ENCODE measurements at regions not wholly inside any gene's neighbourhood (a gene's known extent, or its start where the extent isn't known, plus 50 kb on each side); places are given as distances from the start of the nearest gene placed in this dataset.
"Not testable (repeated sequence)": the region's sequence is repeated elsewhere in the genome, so short reads cannot be mapped to it uniquely, and the experiment has no call there.

DNA sequence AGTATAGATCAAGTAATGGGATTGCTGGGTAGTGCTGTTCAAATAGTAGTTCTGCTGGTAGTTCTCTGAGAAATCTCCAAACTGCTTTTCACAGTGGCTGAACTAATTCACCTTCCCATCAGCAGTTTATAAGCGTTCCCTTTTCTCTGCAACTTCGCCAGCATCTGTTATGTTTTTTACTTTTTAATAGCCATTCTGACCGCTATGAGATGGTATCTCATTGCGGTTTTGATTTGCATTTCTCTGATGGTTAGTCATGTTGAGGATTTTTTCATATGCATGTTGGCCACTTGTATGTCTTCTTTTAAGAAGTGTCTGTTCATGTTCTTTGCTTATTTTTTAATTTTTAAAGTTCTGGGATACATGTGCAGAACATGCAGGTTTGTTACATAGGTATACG lies 279.2 kb upstream of the NREP start:
- Histone ChIP-seq H3K4me3 (ENCODE audit: control insufficient read depth in 1 of 7, extremely low read depth in 1 of 7, insufficient read depth in 4 of 7, low read depth in 2 of 7, low read length in 6 of 7) (no peak overlapping the region), H3K36me3 (ENCODE audit: control insufficient read depth in 4 of 4, insufficient read depth in 4 of 4, low read length in 3 of 4) (no peaks in the 10 kb centered on the region), H3K4me1 (ENCODE audit: control extremely low read depth in 1 of 4, control insufficient read depth in 4 of 4, insufficient read depth in 4 of 4, low read length in 3 of 4) (no peaks in the 10 kb centered on the region), H3K27me3 (replicated peaks in 2 of 5; ENCODE audit: control insufficient read depth in 4 of 5, insufficient read depth in 5 of 5, low read length in 4 of 5) (no peaks in the 10 kb centered on the region), H3K27ac (ENCODE audit: insufficient read depth in 1 of 2, low read depth in 1 of 2, low read length in 2 of 2, poor library complexity in 1 of 2, severe bottlenecking in 2 of 2) (no peak overlapping the region), H3K9me3 (ENCODE audit: control extremely low read depth in 1 of 5, control insufficient read depth in 4 of 5, insufficient read depth in 2 of 5, low read depth in 1 of 5, low read length in 4 of 5) (peaks cover 0 to 2% (median 0%) of the 10 kb centered on the region in 5 experiments)
- POLR2A ChIA-PET: no interaction called here
- CTCF ChIA-PET: no interaction called here
- WGBS (ENCODE audit: insufficient coverage): 100% methylated on average over 1 of the region's 5 CpGs
- DNase-seq: no peak

DNA sequence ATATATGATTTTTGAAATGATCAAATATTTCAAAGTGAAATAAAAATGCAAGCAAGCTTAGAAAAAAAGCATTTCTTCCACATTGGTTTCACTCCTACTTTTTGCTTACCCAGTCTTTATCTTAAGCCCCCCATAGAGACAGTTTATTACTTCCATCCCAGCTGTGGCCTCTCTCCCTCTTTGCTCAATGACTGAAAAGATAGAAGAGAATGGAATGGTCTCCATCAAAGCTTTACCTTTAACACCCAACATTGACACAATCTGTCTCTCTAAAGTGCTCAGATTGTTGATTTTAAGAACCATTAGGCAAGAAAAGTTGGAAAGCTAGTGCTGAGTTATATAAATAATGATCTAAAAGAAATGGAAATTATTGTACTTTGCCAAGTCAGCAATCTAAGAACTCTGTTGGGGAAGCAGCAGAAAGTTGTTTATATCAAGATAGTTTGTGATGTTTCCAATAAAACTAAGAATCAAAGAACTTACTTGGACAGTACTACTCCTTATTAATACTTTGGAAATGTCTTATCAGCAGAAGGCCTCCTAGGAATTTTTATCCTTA lies 277.5 kb upstream of the NREP start:
- H3K4me1 ChIP-seq (ENCODE audit: control extremely low read depth in 1 of 4, control insufficient read depth in 4 of 4, insufficient read depth in 4 of 4, low read length in 3 of 4): no peaks in the 10 kb centered on the region
- no peak for DNase-seq
- no peak overlapping the region for H3K27ac ChIP-seq (ENCODE audit: insufficient read depth in 1 of 2, low read depth in 1 of 2, low read length in 2 of 2, poor library complexity in 1 of 2, severe bottlenecking in 2 of 2)
- CTCF ChIA-PET: no interaction called here
- POLR2A ChIA-PET: no interaction called here
- H3K36me3 ChIP-seq (ENCODE audit: control insufficient read depth in 4 of 4, insufficient read depth in 4 of 4, low read length in 3 of 4): no peaks in the 10 kb centered on the region
- no peak overlapping the region for H3K4me3 ChIP-seq (ENCODE audit: control insufficient read depth in 1 of 7, extremely low read depth in 1 of 7, insufficient read depth in 4 of 7, low read depth in 2 of 7, low read length in 6 of 7)
- no peaks in the 10 kb centered on the region for H3K27me3 ChIP-seq (replicated peaks in 2 of 5; ENCODE audit: control insufficient read depth in 4 of 5, insufficient read depth in 5 of 5, low read length in 4 of 5)
- H3K9me3 ChIP-seq (ENCODE audit: control extremely low read depth in 1 of 5, control insufficient read depth in 4 of 5, insufficient read depth in 2 of 5, low read depth in 1 of 5, low read length in 4 of 5): peaks cover 0 to 2% (median 0%) of the 10 kb centered on the region in 5 experiments

DNA sequence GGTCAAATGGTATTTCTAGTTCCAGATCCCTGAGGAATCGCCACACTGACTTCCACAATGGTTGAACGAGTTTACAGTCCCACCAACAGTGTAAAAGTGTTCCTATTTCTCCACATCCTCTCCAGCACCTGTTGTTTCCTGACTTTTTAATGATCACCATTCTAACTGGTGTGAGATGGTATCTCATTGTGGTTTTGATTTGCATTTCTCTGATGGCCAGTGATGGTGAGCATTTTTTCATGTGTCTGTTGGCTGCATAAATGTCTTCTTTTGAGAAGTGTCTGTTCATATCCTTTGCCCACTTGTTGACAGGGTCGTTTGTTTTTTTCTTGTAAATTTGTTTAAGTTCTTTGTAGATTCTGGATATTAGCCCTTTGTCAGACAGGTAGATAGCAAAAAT lies 269.9 kb upstream of the NREP start:
- H3K27me3 ChIP-seq (replicated peaks in 2 of 5; ENCODE audit: control insufficient read depth in 4 of 5, insufficient read depth in 5 of 5, low read length in 4 of 5); H3K27ac ChIP-seq (ENCODE audit: insufficient read depth in 1 of 2, low read depth in 1 of 2, low read length in 2 of 2, poor library complexity in 1 of 2, severe bottlenecking in 2 of 2); H3K36me3 ChIP-seq (ENCODE audit: control insufficient read depth in 4 of 4, insufficient read depth in 4 of 4, low read length in 3 of 4); DNase-seq; CTCF ChIA-PET; H3K4me3 ChIP-seq (ENCODE audit: control insufficient read depth in 1 of 7, extremely low read depth in 1 of 7, insufficient read depth in 4 of 7, low read depth in 2 of 7, low read length in 6 of 7); H3K9me3 ChIP-seq (ENCODE audit: control extremely low read depth in 1 of 5, control insufficient read depth in 4 of 5, insufficient read depth in 2 of 5, low read depth in 1 of 5, low read length in 4 of 5); H3K4me1 ChIP-seq (ENCODE audit: control extremely low read depth in 1 of 4, control insufficient read depth in 4 of 4, insufficient read depth in 4 of 4, low read length in 3 of 4); POLR2A ChIA-PET: not testable (repeated sequence)
- WGBS (ENCODE audit: insufficient coverage): no CpG with 5 or more reads among the region's 3 CpGs

DNA sequence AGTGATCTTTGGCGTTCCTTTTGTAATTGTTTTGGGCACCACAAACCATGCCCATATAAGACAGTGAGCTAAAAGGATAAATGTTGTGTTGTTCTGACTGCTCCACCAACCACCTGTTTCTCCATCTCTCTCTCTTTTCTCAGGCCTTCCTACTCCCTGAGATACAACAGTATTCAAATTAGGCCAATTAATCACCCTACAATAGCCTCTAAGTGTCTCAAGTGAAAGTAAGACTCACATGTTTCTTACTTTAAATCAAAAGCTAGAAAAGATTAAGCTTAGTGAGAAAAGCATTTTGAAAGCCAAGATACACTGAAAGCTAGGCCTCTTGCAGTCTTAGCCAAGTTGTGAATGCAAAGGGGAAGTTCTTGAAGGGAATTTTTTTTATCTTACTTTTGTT lies 268.8 kb upstream of the NREP start:
- POLR2A ChIA-PET: no interaction called here

DNA sequence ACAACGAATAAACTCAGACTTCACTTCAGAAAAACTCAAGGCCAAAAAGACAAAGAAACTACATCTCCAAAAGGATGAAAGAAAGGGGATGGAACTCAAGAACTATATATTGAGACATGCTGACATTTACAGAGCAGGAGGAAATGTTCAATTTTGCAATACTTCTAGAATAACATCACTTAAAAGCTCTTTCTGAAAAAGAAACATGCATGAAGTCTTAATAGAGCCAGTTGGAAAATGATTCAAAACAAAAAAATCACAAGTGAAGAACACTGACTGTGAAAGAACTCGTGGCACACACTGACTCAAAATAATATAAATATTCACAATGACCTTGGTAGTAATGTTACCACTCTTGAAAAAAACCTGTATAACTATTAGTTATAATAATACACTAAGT lies 267.8 kb upstream of the NREP start:
- no peak for DNase-seq
- Histone ChIP-seq H3K4me1 (ENCODE audit: control extremely low read depth in 1 of 4, control insufficient read depth in 4 of 4, insufficient read depth in 4 of 4, low read length in 3 of 4) (no peaks in the 10 kb centered on the region), H3K27me3 (replicated peaks in 2 of 5; ENCODE audit: control insufficient read depth in 4 of 5, insufficient read depth in 5 of 5, low read length in 4 of 5) (no peaks in the 10 kb centered on the region), H3K4me3 (ENCODE audit: control insufficient read depth in 1 of 7, extremely low read depth in 1 of 7, insufficient read depth in 4 of 7, low read depth in 2 of 7, low read length in 6 of 7) (no peak overlapping the region), H3K36me3 (ENCODE audit: control insufficient read depth in 4 of 4, insufficient read depth in 4 of 4, low read length in 3 of 4) (no peaks in the 10 kb centered on the region), H3K9me3 (ENCODE audit: control extremely low read depth in 1 of 5, control insufficient read depth in 4 of 5, insufficient read depth in 2 of 5, low read depth in 1 of 5, low read length in 4 of 5) (peaks cover 0 to 4% (median 0%) of the 10 kb centered on the region in 5 experiments), H3K27ac (ENCODE audit: insufficient read depth in 1 of 2, low read depth in 1 of 2, low read length in 2 of 2, poor library complexity in 1 of 2, severe bottlenecking in 2 of 2) (no peak overlapping the region)
- WGBS (ENCODE audit: insufficient coverage): no CpG with 5 or more reads among the region's 2 CpGs
- CTCF ChIA-PET: no interaction called here
- POLR2A ChIA-PET: no interaction called here

More for the DNA sequence above, 268.8 kb upstream of the NREP start:
- Histone ChIP-seq H3K36me3 (ENCODE audit: control insufficient read depth in 4 of 4, insufficient read depth in 4 of 4, low read length in 3 of 4) (no peaks in the 10 kb centered on the region), H3K9me3 (ENCODE audit: control extremely low read depth in 1 of 5, control insufficient read depth in 4 of 5, insufficient read depth in 2 of 5, low read depth in 1 of 5, low read length in 4 of 5) (peaks cover 0 to 4% (median 0%) of the 10 kb centered on the region in 5 experiments), H3K4me1 (ENCODE audit: control extremely low read depth in 1 of 4, control insufficient read depth in 4 of 4, insufficient read depth in 4 of 4, low read length in 3 of 4) (no peaks in the 10 kb centered on the region), H3K4me3 (ENCODE audit: control insufficient read depth in 1 of 7, extremely low read depth in 1 of 7, insufficient read depth in 4 of 7, low read depth in 2 of 7, low read length in 6 of 7) (no peak overlapping the region), H3K27me3 (replicated peaks in 2 of 5; ENCODE audit: control insufficient read depth in 4 of 5, insufficient read depth in 5 of 5, low read length in 4 of 5) (no peaks in the 10 kb centered on the region), H3K27ac (ENCODE audit: insufficient read depth in 1 of 2, low read depth in 1 of 2, low read length in 2 of 2, poor library complexity in 1 of 2, severe bottlenecking in 2 of 2) (no peak overlapping the region)
- CTCF ChIA-PET: no interaction called here
- no peak for DNase-seq
- WGBS (ENCODE audit: insufficient coverage): no CpG with 5 or more reads among the region's 1 CpG

DNA sequence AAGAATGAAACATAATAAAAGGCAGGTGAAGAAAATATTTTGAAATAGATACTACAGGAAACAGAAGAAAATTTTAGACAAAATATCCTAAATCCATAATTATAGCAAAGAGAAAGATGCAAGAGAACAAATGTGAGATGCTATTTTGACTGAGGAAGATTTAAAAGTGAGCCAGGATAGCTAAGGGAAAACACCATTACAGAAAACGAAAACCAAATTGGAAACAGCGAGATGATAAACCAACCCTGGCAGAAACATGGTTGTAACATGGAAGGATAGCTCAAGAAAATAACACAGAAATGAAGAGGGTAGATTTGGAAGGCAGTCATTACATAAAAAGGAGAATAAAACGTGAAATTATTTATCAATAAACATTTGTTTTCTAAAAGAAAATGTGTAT lies 267.2 kb upstream of the NREP start:
- DNase-seq: no peak
- 100% methylated on average over 1 of the region's 3 CpGs for WGBS (ENCODE audit: insufficient coverage)
- Histone ChIP-seq H3K36me3 (ENCODE audit: control insufficient read depth in 4 of 4, insufficient read depth in 4 of 4, low read length in 3 of 4) (no peaks in the 10 kb centered on the region), H3K27me3 (replicated peaks in 2 of 5; ENCODE audit: control insufficient read depth in 4 of 5, insufficient read depth in 5 of 5, low read length in 4 of 5) (no peaks in the 10 kb centered on the region), H3K9me3 (ENCODE audit: control extremely low read depth in 1 of 5, control insufficient read depth in 4 of 5, insufficient read depth in 2 of 5, low read depth in 1 of 5, low read length in 4 of 5) (peaks cover 0 to 4% (median 0%) of the 10 kb centered on the region in 5 experiments), H3K27ac (ENCODE audit: insufficient read depth in 1 of 2, low read depth in 1 of 2, low read length in 2 of 2, poor library complexity in 1 of 2, severe bottlenecking in 2 of 2) (no peak overlapping the region), H3K4me1 (ENCODE audit: control extremely low read depth in 1 of 4, control insufficient read depth in 4 of 4, insufficient read depth in 4 of 4, low read length in 3 of 4) (no peaks in the 10 kb centered on the region), H3K4me3 (ENCODE audit: control insufficient read depth in 1 of 7, extremely low read depth in 1 of 7, insufficient read depth in 4 of 7, low read depth in 2 of 7, low read length in 6 of 7) (no peak overlapping the region)
- ChIA-PET POLR2A (no interaction called here), CTCF (no interaction called here)

DNA sequence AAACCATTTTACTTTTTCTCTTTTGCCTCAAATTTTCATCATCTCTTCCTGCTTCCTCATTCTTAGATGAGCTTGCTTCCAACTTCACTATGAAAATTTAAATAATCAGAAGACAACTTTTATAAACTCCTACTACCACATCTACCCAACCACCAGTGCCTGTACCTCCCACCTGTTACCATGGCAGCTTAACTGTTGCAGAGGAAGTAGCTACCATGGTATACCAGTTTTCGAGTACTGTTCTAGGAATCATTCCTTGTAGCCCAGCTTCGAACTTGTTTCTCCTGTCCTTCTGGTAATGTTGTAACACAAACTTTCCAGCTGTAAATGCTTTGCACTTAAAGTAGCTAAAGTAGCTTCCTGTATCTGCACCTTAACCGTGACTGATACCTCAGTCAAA lies 266.8 kb upstream of the NREP start:
- WGBS (ENCODE audit: insufficient coverage): 83% methylated on average over 2 of the region's 3 CpGs
- no peak overlapping the region for H3K4me3 ChIP-seq (ENCODE audit: control insufficient read depth in 1 of 7, extremely low read depth in 1 of 7, insufficient read depth in 4 of 7, low read depth in 2 of 7, low read length in 6 of 7)
- H3K36me3 ChIP-seq (ENCODE audit: control insufficient read depth in 4 of 4, insufficient read depth in 4 of 4, low read length in 3 of 4): no peaks in the 10 kb centered on the region
- H3K27me3 ChIP-seq (replicated peaks in 2 of 5; ENCODE audit: control insufficient read depth in 4 of 5, insufficient read depth in 5 of 5, low read length in 4 of 5): no peaks in the 10 kb centered on the region
- H3K4me1 ChIP-seq (ENCODE audit: control extremely low read depth in 1 of 4, control insufficient read depth in 4 of 4, insufficient read depth in 4 of 4, low read length in 3 of 4): no peaks in the 10 kb centered on the region
- H3K27ac ChIP-seq (ENCODE audit: insufficient read depth in 1 of 2, low read depth in 1 of 2, low read length in 2 of 2, poor library complexity in 1 of 2, severe bottlenecking in 2 of 2): no peak overlapping the region
- ChIA-PET POLR2A (no interaction called here), CTCF (no interaction called here)
- H3K9me3 ChIP-seq (ENCODE audit: control extremely low read depth in 1 of 5, control insufficient read depth in 4 of 5, insufficient read depth in 2 of 5, low read depth in 1 of 5, low read length in 4 of 5): peaks cover 0 to 3% (median 0%) of the 10 kb centered on the region in 5 experiments
- DNase-seq: no peak
